ENCODE measurements at regions not wholly inside any gene's neighbourhood (a gene's known extent, or its start where the extent isn't known, plus 50 kb on each side); places are given as distances from the start of the nearest gene placed in this dataset.

- no peak for DNase-seq
Observed at GRCh38 chr18:40088130-40088529, 1866.9 kb upstream of the PIK3C3 start.

GRCh38 chr18:40079786-40080185, 1875.2 kb upstream of the PIK3C3 start:
- DNase-seq: no peak

- no peak for DNase-seq
Observed at GRCh38 chr18:40075616-40076015, 1879.4 kb upstream of the PIK3C3 start.

- DNase-seq: no peak
Observed at GRCh38 chr18:40072761-40073160, 1882.3 kb upstream of the PIK3C3 start.

- no peak for DNase-seq
Observed at GRCh38 chr18:40066368-40066767, 1888.7 kb upstream of the PIK3C3 start.

GRCh38 chr18:40063488-40063887, 1891.5 kb upstream of the PIK3C3 start:
- no peak for DNase-seq

- DNase-seq: no peak
Observed at GRCh38 chr18:40061086-40061485, 1893.9 kb upstream of the PIK3C3 start.

- no peak for DNase-seq
Observed at GRCh38 chr18:40060562-40060961, 1894.5 kb upstream of the PIK3C3 start.

- DNase-seq: no peak
Observed at GRCh38 chr18:40058811-40059570, 1896.0 kb upstream of the PIK3C3 start.

GRCh38 chr18:40056079-40056692, 1898.8 kb upstream of the PIK3C3 start:
- DNase-seq: no peak

GRCh38 chr18:40055262-40055661, 1899.8 kb upstream of the PIK3C3 start:
- no peak for DNase-seq

GRCh38 chr18:40049716-40050115, 1905.3 kb upstream of the PIK3C3 start:
- DNase-seq: no peak

GRCh38 chr18:40048886-40049650, 1906.0 kb upstream of the PIK3C3 start:
- DNase-seq: no peak

- no peak for DNase-seq
Observed at GRCh38 chr18:40048253-40048652, 1906.8 kb upstream of the PIK3C3 start.

GRCh38 chr18:40046596-40046995, 1908.4 kb upstream of the PIK3C3 start:
- DNase-seq: no peak

GRCh38 chr18:40041951-40042350, 1913.1 kb upstream of the PIK3C3 start:
- DNase-seq: no peak

GRCh38 chr18:40040574-40040973, 1914.5 kb upstream of the PIK3C3 start:
- DNase-seq: no peak

- DNase-seq: no peak
Observed at GRCh38 chr18:40037356-40037755, 1917.7 kb upstream of the PIK3C3 start.

GRCh38 chr18:40036861-40037260, 1918.2 kb upstream of the PIK3C3 start:
- no peak for DNase-seq

GRCh38 chr18:40035966-40036365, 1919.1 kb upstream of the PIK3C3 start:
- no peak for DNase-seq

- DNase-seq: no peak
Observed at GRCh38 chr18:40032076-40032475, 1923.0 kb upstream of the PIK3C3 start.

- no peak for DNase-seq
Observed at GRCh38 chr18:40031435-40031834, 1923.6 kb upstream of the PIK3C3 start.

GRCh38 chr18:40019797-40020392, 1935.1 kb upstream of the PIK3C3 start:
- DNase-seq: no peak

- DNase-seq: no peak
Observed at GRCh38 chr18:40018266-40018665, 1936.8 kb upstream of the PIK3C3 start.
